AG09309 (cell line): ENCODE measurements at regions not wholly inside any gene's neighbourhood (a gene's known extent, or its start where the extent isn't known, plus 50 kb on each side); places are given as distances from the start of the nearest gene placed in this dataset.

Experiments used
- DNase-seq: peaks from one replicate; pipeline ENCODE4 v3.0.0-alpha.2; 2010; ENCODE audit warnings: low read depth
- H3K4me3 ChIP-seq: 2 replicates; pipeline ENCODE4 v1.5.1; 2011; ENCODE audit warnings: mild to moderate bottlenecking, low read depth, low read length, moderate library complexity; ENCODE audit not compliant: control insufficient read depth
- CTCF ChIP-seq: IDR thresholded peaks from 2 replicates; pipeline ENCODE4 v1.5.1; 2011; ENCODE audit warnings: mild to moderate bottlenecking, low read depth, low read length, inconsistent platforms; ENCODE audit not compliant: insufficient read depth, control insufficient read depth; ENCODE audit errors: missing control alignments

GRCh38 chr2:19228181-19228593, 130.2 kb downstream of the OSR1 start:
- DNase-seq = no peak
- no peak for TF ChIP-seq CTCF
- H3K4me3 ChIP-seq = no peak overlapping the region

- TF ChIP-seq CTCF = no peak
- no peak overlapping the region for H3K4me3 ChIP-seq
- DNase-seq = no peak
Observed at GRCh38 chr2:19226871-19227270, 131.6 kb downstream of the OSR1 start.

- H3K4me3 ChIP-seq = no peak overlapping the region
- DNase-seq = no peak
- TF ChIP-seq CTCF = no peak
Observed at GRCh38 chr2:19226386-19226785, 132.0 kb downstream of the OSR1 start.

- TF ChIP-seq CTCF = no peak
- DNase-seq = no peak
- H3K4me3 ChIP-seq = no peak overlapping the region
Observed at GRCh38 chr2:19225931-19226330, 132.5 kb downstream of the OSR1 start.

GRCh38 chr2:19225126-19225525, 133.3 kb downstream of the OSR1 start:
- DNase-seq = no peak
- no peak for TF ChIP-seq CTCF
- no peak overlapping the region for H3K4me3 ChIP-seq

- H3K4me3 ChIP-seq = no peak overlapping the region
- TF ChIP-seq CTCF = no peak
- DNase-seq = no peak
Observed at GRCh38 chr2:19224486-19224885, 133.9 kb downstream of the OSR1 start.

GRCh38 chr2:19224011-19224410, 134.4 kb downstream of the OSR1 start:
- TF ChIP-seq CTCF = no peak
- no peak for DNase-seq
- no peak overlapping the region for H3K4me3 ChIP-seq
